ENCODE measurements at regions not wholly inside any gene's neighbourhood (a gene's known extent, or its start where the extent isn't known, plus 50 kb on each side); places are given as distances from the start of the nearest gene placed in this dataset.

DNA sequence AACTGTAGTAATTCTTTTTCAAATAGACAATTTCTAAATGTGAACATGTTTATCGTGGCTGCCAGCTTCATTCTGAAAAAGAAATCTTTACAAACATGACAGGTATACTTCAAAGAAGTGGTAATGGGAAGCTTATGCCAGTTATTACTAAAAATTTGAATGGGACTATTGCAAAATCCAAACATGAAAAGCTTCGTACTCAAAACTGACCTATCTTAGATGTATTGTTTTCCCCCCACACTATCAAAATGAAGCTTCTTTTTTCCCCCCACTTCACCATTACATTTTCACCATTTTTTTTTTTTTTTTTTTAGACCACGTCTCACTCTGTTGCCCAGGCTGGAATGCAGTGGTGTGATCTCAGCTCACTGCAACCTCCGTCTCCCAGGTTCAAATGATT lies 50.4 kb upstream of the SERTAD2 start:
- Histone ChIP-seq H3K4me3 (ENCODE audit: insufficient read depth, low read depth, low read length) (no peak overlapping the region), H3K27me3 (ENCODE audit: control insufficient read depth, insufficient read depth, low read length) (no peaks in the 10 kb centered on the region), H3K36me3 (replicated peaks; ENCODE audit: control insufficient read depth, insufficient read depth, low read length) (no peaks in the 10 kb centered on the region)
- no peak for DNase-seq

DNA sequence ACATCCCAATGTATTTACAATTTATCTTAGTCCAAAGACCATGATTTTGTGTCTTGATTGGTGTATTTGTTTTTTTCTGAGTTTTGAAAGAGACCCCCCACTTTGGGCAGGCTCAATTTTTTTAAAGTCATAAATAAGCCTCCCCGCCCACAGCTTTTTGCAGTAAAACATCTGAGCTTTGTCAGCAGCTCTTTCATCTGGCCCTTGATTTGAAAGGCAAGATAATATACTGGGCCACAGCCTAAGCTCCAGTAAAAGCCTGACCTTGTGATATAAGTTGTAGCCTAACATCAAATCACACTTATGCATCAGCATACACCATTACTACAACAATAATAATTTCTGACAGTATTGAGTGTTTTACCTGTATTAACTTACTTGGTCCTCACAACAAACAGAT lies 51.3 kb upstream of the SERTAD2 start:
- no peak for DNase-seq
- Histone ChIP-seq H3K27me3 (ENCODE audit: control insufficient read depth, insufficient read depth, low read length) (no peaks in the 10 kb centered on the region), H3K36me3 (replicated peaks; ENCODE audit: control insufficient read depth, insufficient read depth, low read length) (no peaks in the 10 kb centered on the region), H3K4me3 (ENCODE audit: insufficient read depth, low read depth, low read length) (no peak overlapping the region)

DNA sequence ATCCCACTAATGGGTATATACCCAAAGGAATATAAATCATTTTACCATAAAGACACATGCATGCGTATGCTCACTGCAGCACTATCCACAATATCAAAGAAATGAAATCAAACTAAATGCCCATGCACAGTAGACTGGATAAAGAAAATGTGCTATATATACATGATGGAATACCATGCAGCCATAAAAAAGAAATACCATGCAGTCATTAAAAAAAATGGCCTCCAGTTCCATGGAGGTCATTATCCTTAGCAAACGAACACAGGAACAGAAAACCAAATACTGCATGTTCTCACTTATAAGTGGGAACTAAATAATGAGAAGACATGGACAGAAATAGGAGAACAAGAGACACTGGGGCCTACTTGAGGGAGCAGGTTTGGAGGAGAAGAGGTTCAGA lies 53.6 kb upstream of the SERTAD2 start:
- Histone ChIP-seq H3K36me3 (replicated peaks; ENCODE audit: control insufficient read depth, insufficient read depth, low read length) (no peaks in the 10 kb centered on the region), H3K4me3 (ENCODE audit: insufficient read depth, low read depth, low read length) (no peak overlapping the region), H3K27me3 (ENCODE audit: control insufficient read depth, insufficient read depth, low read length) (no peaks in the 10 kb centered on the region)
- no peak for DNase-seq

DNA sequence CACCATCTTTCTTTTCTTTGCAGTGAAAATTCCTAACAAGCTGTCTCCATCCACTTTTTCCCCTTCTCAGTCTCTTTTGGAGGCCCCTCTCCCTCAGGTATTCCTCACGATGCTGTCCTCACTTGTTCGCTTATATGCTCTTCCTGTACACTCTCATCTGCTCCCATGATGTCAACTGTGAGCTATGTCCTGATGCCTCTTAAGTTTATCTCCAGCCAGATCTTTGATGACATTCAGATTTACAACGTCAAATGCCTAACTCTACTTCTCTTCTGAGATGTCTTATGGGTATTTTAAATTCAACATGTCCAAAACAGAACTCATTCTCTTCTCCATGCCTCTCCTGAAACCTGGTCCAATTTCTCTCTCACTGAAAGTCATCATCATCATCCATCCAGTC lies 55.1 kb upstream of the SERTAD2 start:
- DNase-seq, result no peak
- no peak overlapping the region for H3K4me3 ChIP-seq (ENCODE audit: insufficient read depth, low read depth, low read length)
- H3K27me3 ChIP-seq (ENCODE audit: control insufficient read depth, insufficient read depth, low read length), result no peaks in the 10 kb centered on the region
- H3K36me3 ChIP-seq (replicated peaks; ENCODE audit: control insufficient read depth, insufficient read depth, low read length), result no peaks in the 10 kb centered on the region

DNA sequence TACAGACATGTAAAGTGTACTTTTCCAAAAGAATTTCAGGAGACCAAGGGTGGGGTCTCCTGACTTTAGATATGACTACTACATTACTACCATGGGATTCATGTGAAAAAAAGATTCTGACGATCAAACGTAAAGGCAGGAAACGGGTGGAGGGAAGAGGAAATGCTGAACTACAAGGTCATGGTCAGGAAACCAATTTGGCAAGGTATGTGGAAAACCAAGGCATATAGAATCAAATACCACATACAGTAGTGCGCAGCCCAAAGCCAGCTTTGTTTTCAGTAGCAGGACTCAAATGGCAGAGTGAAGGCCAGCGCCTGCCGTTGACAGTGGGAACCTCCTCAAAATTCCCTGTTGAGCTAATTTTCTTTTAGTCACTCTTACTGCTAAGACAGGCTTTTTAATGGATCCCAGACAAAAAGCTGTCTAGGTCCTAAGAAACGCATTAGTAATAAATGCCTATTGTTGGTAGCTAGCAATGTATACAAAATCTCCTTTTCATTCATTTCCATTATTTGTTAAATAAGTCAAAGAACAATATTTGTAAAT lies 57.6 kb upstream of the SERTAD2 start:
- Histone ChIP-seq H3K27me3 (ENCODE audit: control insufficient read depth, insufficient read depth, low read length) (no peaks in the 10 kb centered on the region), H3K4me3 (ENCODE audit: insufficient read depth, low read depth, low read length) (no peak overlapping the region), H3K36me3 (replicated peaks; ENCODE audit: control insufficient read depth, insufficient read depth, low read length) (no peaks in the 10 kb centered on the region)
- DNase-seq, result no peak

DNA sequence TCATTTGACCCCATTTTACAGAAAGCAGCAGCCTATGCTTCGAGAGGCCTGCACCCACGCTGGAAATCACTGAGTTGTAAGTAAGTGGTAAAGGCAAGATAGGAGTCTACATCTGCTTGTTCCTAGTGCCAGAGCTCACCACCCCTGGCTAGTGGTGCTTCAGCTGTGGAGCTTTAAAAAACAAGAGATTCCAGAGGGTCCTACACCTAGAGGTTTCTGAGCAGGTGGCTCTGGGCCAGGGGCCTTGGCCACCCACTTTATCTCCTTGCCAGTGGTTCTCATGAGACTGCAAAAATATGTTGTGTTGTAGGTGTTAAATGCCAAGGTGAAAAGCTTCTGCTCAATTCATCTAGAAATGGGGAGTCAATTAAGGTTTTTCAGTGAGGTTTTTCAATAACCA lies 60.0 kb upstream of the SERTAD2 start:
- Histone ChIP-seq H3K27me3 (ENCODE audit: control insufficient read depth, insufficient read depth, low read length) (no peaks in the 10 kb centered on the region), H3K4me3 (ENCODE audit: insufficient read depth, low read depth, low read length) (no peak overlapping the region), H3K36me3 (replicated peaks; ENCODE audit: control insufficient read depth, insufficient read depth, low read length) (no peaks in the 10 kb centered on the region)
- no peak for DNase-seq

DNA sequence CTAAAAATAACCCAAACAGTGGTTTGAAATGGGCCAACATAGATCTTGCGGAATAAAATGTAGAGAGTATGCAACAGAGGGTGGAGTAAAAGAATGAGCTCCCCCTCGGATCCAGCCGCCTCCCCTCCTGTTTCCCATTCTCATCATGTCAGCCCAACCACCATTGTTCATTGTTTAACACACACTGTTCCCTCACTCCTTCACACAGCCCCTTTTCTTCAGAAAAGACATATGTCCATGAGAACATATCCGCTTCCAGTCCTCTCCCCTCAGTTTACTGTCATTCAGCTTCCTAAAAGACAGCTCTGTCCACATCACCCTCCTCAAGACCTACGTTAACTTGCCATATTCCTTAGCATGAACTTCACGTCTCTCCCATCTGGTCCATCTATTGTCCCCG lies 62.9 kb upstream of the SERTAD2 start:
- H3K4me3 ChIP-seq (ENCODE audit: insufficient read depth, low read depth, low read length), result no peak overlapping the region
- DNase-seq, result peak; percentile 24
- no peaks in the 10 kb centered on the region for H3K36me3 ChIP-seq (replicated peaks; ENCODE audit: control insufficient read depth, insufficient read depth, low read length)
- H3K27me3 ChIP-seq (ENCODE audit: control insufficient read depth, insufficient read depth, low read length), result no peaks in the 10 kb centered on the region

DNA sequence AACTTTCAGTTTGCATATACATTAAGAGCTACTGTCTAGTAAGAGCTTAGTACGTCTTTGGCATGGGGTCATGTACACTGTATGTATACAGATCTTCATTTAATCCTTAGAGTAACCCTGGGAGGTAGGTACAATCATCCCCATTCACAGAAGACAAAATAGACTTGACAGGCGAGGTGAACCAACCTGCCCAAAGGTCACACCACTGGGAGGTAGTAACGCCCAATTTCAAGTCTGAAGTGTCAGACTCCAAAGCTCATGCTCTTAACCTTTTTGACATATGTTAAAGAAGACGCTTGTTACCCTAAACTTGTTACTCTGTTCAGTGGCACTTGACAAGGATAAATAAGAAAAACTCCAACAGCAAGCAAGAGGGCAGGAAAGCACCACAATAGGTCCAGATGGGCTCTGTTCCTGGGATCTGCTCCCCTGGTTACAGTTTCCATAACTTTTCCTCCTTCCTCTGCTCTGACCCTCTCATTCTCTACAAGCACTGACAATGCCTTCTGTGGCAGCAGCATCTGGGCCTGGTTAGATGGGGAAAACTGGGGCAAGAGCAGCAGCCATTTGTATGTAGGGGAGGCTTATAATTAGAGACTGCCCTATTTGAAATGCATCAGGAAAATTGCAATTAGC lies 64.7 kb upstream of the SERTAD2 start:
- DNase-seq, result no peak
- Histone ChIP-seq H3K36me3 (replicated peaks; ENCODE audit: control insufficient read depth, insufficient read depth, low read length) (no peaks in the 10 kb centered on the region), H3K27me3 (ENCODE audit: control insufficient read depth, insufficient read depth, low read length) (no peaks in the 10 kb centered on the region), H3K4me3 (ENCODE audit: insufficient read depth, low read depth, low read length) (no peak overlapping the region)

DNA sequence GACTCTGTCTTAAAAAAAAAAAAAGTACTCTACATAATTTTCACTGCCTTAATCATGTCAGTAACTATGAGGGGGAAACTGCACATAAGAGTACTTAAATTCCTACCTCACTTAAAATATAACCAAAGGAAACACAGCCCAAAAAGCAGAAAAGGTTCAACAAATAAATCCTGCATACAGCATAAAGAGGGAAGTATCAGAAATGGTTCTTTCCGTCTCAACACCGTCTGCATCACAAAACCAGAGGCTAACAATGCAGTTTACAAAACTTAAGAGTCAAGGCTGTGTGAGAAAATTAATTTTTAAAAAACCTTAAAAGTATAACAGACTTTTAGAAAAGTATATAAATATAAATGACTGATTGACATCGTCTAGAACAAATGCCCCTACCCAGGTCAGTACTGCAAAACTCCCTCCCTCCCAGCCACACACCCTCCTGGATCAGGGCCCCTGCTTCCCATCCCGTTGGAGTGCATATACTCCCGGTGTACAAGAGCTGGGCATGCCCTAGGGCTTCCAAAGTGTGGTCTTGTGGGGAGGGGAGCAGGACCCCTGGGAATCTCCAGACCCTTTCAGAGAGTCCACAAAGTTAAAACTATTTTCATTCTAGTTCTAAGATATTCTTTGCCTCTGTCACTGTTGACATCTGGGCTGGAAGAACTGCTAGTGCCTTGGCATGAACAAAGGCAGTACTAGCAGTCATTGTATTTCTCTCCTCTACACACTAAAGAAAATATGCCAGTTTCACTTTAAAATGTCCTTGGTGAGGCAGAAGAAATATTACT lies 67.0 kb upstream of the SERTAD2 start:
- Histone ChIP-seq H3K4me3 (ENCODE audit: insufficient read depth, low read depth, low read length) (no peak overlapping the region), H3K36me3 (replicated peaks; ENCODE audit: control insufficient read depth, insufficient read depth, low read length) (no peaks in the 10 kb centered on the region), H3K27me3 (ENCODE audit: control insufficient read depth, insufficient read depth, low read length) (no peaks in the 10 kb centered on the region)
- no peak for DNase-seq

DNA sequence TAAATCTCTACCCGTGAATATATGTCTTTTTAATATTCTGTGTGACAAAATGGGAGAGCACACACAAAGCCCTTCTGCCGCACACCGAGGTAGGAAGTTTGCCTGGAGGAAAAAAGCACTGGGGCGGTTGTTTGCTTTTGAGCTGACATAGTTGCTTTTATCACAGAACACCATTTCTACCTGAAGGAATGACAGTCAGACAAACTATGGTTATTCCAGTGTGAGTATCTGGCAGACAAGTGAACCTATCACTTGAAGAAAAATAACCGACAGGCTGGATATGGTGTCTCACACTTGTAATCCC lies 67.6 kb upstream of the SERTAD2 start:
- no peak for DNase-seq
- H3K4me3 ChIP-seq (ENCODE audit: insufficient read depth, low read depth, low read length), result no peak overlapping the region
- no peaks in the 10 kb centered on the region for H3K36me3 ChIP-seq (replicated peaks; ENCODE audit: control insufficient read depth, insufficient read depth, low read length)
- no peaks in the 10 kb centered on the region for H3K27me3 ChIP-seq (ENCODE audit: control insufficient read depth, insufficient read depth, low read length)

DNA sequence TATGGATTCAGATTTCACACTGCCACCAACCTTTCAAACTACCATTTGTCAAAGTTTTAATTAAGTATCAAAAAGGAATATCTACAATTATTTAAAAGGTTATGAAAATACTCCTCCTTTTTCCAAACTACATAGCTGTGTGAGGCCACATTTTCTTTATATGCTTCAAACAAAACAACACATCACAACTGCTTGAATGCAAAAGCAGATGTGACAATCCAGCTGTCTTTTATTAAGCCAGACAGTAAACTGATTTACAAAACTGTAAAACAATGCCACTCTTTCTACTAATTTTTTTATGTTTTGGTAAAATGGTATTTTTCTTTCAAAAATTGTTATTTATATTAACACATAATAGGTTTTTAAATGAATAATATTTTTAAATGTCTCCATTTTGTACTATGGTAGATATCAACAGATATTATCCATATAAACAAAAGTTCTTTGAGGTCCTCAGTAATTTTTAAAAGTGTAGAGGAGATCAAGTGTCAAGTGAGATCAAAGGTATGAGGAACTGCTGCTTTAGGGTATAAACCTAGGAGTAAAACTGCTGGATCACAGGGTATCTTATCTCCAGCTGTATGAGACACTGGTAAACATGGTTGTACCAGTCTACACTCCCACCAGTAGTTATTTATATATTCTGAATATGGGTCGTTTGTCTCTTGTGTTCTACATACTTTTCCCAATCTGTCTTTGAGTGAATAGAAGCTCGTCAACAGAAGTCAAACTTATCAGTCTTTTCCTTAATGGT lies 68.8 kb upstream of the SERTAD2 start:
- H3K27me3 ChIP-seq (ENCODE audit: control insufficient read depth, insufficient read depth, low read length), result no peaks in the 10 kb centered on the region
- H3K4me3 ChIP-seq (ENCODE audit: insufficient read depth, low read depth, low read length), result no peak overlapping the region
- H3K36me3 ChIP-seq (replicated peaks; ENCODE audit: control insufficient read depth, insufficient read depth, low read length), result no peaks in the 10 kb centered on the region
- DNase-seq, result no peak

DNA sequence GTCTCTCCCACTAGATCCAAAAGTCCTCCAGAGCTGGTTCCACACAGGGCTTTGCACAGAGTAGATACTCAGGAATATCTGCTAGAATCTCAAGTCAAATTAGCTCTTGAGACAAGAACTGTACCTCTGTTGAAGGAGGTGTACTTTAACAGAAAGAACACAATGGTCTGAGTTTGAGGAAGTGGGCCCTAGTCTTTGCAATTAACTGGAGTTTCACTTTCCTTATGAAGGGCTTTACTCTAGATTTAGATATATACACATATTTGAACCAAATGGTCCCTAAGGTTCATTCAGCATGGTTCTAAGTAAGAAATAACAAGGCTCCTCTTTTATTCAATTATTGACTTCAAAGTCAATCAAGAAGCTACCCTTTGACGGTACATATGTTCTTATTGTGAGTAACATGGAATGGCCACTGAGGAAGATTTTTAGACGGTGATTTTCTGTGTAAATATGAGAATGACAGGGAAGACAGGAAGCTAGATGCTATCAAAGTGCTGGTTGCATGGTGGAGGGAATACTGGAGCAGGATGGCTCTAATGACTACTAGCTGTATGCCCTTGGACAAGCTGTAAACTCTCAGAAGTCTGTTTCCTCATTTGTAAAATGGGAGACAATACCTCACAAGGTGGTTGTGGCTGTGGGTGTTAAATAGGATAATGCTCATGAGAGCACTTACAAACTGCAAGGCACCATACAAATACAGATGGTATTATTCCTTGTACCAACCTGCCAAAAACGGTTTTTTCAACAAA lies 73.5 kb upstream of the SERTAD2 start:
- no peaks in the 10 kb centered on the region for H3K36me3 ChIP-seq (replicated peaks; ENCODE audit: control insufficient read depth, insufficient read depth, low read length)
- no peak overlapping the region for H3K4me3 ChIP-seq (ENCODE audit: insufficient read depth, low read depth, low read length)
- H3K27me3 ChIP-seq (ENCODE audit: control insufficient read depth, insufficient read depth, low read length), result no peaks in the 10 kb centered on the region
- no peak for DNase-seq

DNA sequence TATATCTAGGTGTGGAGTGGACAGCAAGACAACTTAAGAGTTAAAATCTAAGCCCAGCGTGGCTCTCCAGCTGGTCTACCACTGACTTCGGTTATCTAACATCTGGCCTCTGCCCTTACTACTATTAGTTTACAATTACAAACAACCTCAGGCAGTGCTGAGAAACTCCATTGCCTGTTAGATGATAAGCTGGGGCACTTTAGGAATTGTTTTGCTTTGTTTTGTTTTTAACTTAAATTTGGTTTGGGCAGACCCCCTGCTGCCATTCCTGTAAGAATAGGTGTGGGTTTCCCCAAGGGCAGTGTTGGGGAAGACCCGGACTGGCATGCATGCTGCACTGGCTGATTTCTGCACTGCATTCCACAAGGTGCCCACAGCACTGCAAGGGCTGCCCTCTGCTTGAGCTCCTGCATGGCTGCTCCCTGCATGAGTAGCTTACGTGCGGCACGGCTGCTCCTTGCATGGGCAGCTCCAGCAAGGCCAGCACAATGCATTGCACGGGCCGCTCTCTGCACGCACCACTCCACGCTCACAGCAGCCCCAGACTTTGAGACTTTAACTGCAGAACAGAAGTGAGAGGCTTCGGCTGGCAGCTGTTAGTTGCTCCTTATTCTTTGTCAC lies 74.2 kb upstream of the SERTAD2 start:
- Histone ChIP-seq H3K36me3 (replicated peaks; ENCODE audit: control insufficient read depth, insufficient read depth, low read length) (no peaks in the 10 kb centered on the region), H3K27me3 (ENCODE audit: control insufficient read depth, insufficient read depth, low read length) (no peaks in the 10 kb centered on the region), H3K4me3 (ENCODE audit: insufficient read depth, low read depth, low read length) (no peak overlapping the region)
- no peak for DNase-seq

DNA sequence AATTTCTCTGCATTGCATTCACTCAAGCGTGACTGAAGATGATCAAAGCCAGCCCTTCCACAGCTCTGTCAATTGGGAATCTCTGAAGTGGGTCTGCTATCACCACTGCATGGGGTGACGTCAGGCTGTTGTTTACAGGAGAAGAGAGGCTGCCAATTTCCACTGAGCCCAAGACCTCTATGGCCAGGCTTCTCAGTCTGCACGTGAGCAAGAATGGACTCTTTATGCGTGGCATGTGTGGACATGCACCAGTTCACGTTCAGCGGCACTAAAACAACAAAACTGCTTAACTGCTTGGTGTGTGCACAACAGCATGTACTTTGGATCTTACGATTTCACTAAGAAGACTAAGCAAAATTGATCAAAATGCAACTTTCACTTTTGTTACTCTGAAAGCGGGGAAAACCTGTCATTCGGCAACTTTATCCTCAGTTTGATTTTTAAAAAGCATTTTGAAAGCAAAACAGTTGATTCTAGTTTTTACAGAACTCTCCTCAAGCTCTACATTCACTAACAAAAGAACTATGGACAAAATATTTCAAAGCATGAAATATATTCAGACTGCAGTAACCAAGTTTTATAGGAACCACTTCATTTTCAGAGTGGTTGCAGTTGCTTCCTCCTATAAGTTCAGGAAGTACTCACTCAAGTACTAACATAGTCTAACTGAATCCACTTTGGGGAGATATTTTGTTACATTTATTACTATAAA lies 77.0 kb upstream of the SERTAD2 start:
- Histone ChIP-seq H3K36me3 (replicated peaks; ENCODE audit: control insufficient read depth, insufficient read depth, low read length) (no peaks in the 10 kb centered on the region), H3K4me3 (ENCODE audit: insufficient read depth, low read depth, low read length) (no peak overlapping the region), H3K27me3 (ENCODE audit: control insufficient read depth, insufficient read depth, low read length) (no peaks in the 10 kb centered on the region)
- DNase-seq, result no peak
